CD14-positive monocyte (primary cell): ENCODE measurements at regions not wholly inside any gene's neighbourhood (a gene's known extent, or its start where the extent isn't known, plus 50 kb on each side); places are given as distances from the start of the nearest gene placed in this dataset.

Source experiments
- DNase-seq, 3 donors: peaks; one replicate each; pipeline ENCODE4 v3.0.0-alpha.2; 2011 to 2022
- H2AFZ ChIP-seq: 2 replicates; pipeline ENCODE4 v1.6.0; 2012; ENCODE audit warnings: mild to moderate bottlenecking, low read depth, low read length, inconsistent platforms; ENCODE audit not compliant: insufficient read depth, poor library complexity, severe bottlenecking
- H3K27ac ChIP-seq, 2 donors: 1 replicate in 1 of 2; 2 replicates in 1 of 2; pipeline ENCODE4 v1.5.1; 2012 to 2013; ENCODE audit warnings: low read length in 2 of 2, control low read depth in 1 of 2, inconsistent platforms in 1 of 2, low read depth in 1 of 2, mild to moderate bottlenecking in 1 of 2
- H3K27me3 ChIP-seq, 2 donors: one replicate each; pipeline versions ENCODE4 v1.6.0 to v1.6.1; 2011 to 2013; ENCODE audit warnings: low read length in 2 of 2; ENCODE audit not compliant: control insufficient read depth in 2 of 2, insufficient read depth in 2 of 2
- H3K36me3 ChIP-seq, 2 donors: replicated peaks in 1 of 2; 1 replicate in 1 of 2; 2 replicates in 1 of 2; pipeline versions ENCODE4 v1.5.1 to v1.6.1; 2012 to 2013; ENCODE audit warnings: low read length in 2 of 2, control low read depth in 1 of 2, inconsistent platforms in 1 of 2, mild to moderate bottlenecking in 1 of 2; ENCODE audit not compliant: insufficient read depth in 2 of 2, control insufficient read depth in 1 of 2
- H3K4me1 ChIP-seq, 2 donors: 1 replicate in 1 of 2; 2 replicates in 1 of 2; pipeline versions ENCODE4 v1.5.1 to v1.6.1; 2012 to 2013; ENCODE audit warnings: low read length in 2 of 2, control low read depth in 1 of 2, inconsistent platforms in 1 of 2, mild to moderate bottlenecking in 1 of 2, moderate library complexity in 1 of 2; ENCODE audit not compliant: insufficient read depth in 2 of 2, control insufficient read depth in 1 of 2
- H3K4me2 ChIP-seq: replicated peaks from 2 replicates; pipeline ENCODE3; 2012; ENCODE audit warnings: low read length, moderate library complexity, mild to moderate bottlenecking; ENCODE audit not compliant: poor library complexity, severe bottlenecking; ENCODE audit errors: extremely low read depth
- H3K4me3 ChIP-seq, 3 experiments: fragments of 200-600 bp in 1 of 3; sonication (generic) in 1 of 3; replicated peaks in 1 of 3; 1 replicate in 2 of 3; 2 replicates in 1 of 3; pipeline ENCODE4 v1.5.1; 2011 to 2013; ENCODE audit warnings: low read length in 3 of 3, mild to moderate bottlenecking in 3 of 3, control low read depth in 2 of 3, low read depth in 2 of 3, inconsistent platforms in 1 of 3, moderate library complexity in 1 of 3
- H3K79me2 ChIP-seq: 2 replicates; pipeline ENCODE4 v1.6.0; 2012; ENCODE audit warnings: mild to moderate bottlenecking, control low read depth, inconsistent platforms, low read length, moderate library complexity; ENCODE audit not compliant: insufficient read depth
- H3K9ac ChIP-seq: 2 replicates; pipeline ENCODE4 v1.6.0; 2017; ENCODE audit warnings: low read length, mild to moderate bottlenecking; ENCODE audit not compliant: insufficient read depth, poor library complexity, severe bottlenecking
- H3K9me3 ChIP-seq, 2 donors: replicated peaks in 1 of 2; 1 replicate in 1 of 2; 2 replicates in 1 of 2; pipeline versions ENCODE4 v1.5.1 to v1.6.1; 2012 to 2013; ENCODE audit warnings: low read length in 2 of 2, control low read depth in 1 of 2; ENCODE audit not compliant: control insufficient read depth in 1 of 2, insufficient read depth in 1 of 2
- H4K20me1 ChIP-seq: 2 replicates; pipeline ENCODE4 v1.6.0; 2012; ENCODE audit warnings: mild to moderate bottlenecking, low read length, control low read depth, moderate library complexity; ENCODE audit not compliant: insufficient read depth
- H3K27ac Mint-ChIP-seq, 7 donors: one replicate each; pipeline ENCODE4 v1.8.0; 2020; ENCODE audit warnings: mild to moderate bottlenecking in 7 of 7, mixed read lengths in 7 of 7, moderate library complexity in 6 of 7, inconsistent platforms in 2 of 7
- H3K27me3 Mint-ChIP-seq, 3 donors: one replicate each; pipeline ENCODE4 v1.8.0; 2021 to 2022; ENCODE audit warnings: low read depth in 3 of 3, mild to moderate bottlenecking in 3 of 3, mixed read lengths in 3 of 3, moderate library complexity in 3 of 3, inconsistent platforms in 1 of 3
- H3K36me3 Mint-ChIP-seq, 2 donors: one replicate each; pipeline ENCODE4 v1.8.0; 2020; ENCODE audit warnings: mixed read lengths in 2 of 2, inconsistent platforms in 1 of 2, mild to moderate bottlenecking in 1 of 2
- H3K4me1 Mint-ChIP-seq: one replicate; pipeline ENCODE4 v1.8.0; 2020; ENCODE audit warnings: mild to moderate bottlenecking, mixed read lengths
- H3K4me3 Mint-ChIP-seq, 2 donors: one replicate each; pipeline ENCODE4 v1.8.0; 2020; ENCODE audit warnings: mild to moderate bottlenecking in 2 of 2, mixed read lengths in 2 of 2, moderate library complexity in 1 of 2
- H3K9me3 Mint-ChIP-seq, 7 donors: one replicate each; pipeline ENCODE4 v1.8.0; 2020 to 2022; ENCODE audit warnings: mixed read lengths in 7 of 7, mild to moderate bottlenecking in 6 of 7, moderate library complexity in 6 of 7, inconsistent platforms in 2 of 7
- WGBS: methylation state at CpG from one replicate; pipeline ENCODE4 v1.1.5; 2013; ENCODE audit warnings: missing lambda C conversion rate; ENCODE audit not compliant: insufficient coverage; 5-methylcytosine and 5-hydroxymethylcytosine counted together
- intact Hi-C, 2 donors: fragments of 100-400 bp; cut with micrococcal nuclease; formaldehyde crosslinking; loops; one replicate each; pipeline versions ENCODE4 v1.15.0 to v1.15.1; 2023
- TF ChIP-seq, protein P1 (sequence below): fragments of 200-600 bp; IDR thresholded peaks from one replicate; pipeline ENCODE4 v1.8.0; 2022; ENCODE audit warnings: antibody characterized with exemption, mild to moderate bottlenecking

DNA sequence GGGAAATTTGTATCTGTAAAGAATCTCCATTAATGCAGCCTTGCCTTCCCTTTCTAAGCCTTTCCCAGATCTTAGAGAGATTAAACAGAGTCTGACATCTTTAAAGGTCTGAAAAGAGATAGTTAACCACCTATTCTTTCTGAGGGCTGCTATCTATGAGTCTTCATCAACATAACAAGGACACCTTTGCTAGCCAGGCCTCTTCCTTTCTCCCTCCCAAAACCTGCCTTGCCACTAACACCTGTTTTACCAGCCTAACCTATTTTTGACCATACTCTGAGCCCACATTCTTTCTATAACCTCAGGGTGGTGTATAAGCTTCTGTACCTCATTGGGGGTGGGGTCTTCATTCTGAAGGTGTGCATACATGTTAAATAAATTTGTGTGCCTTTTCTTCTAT, 217.1 kb downstream of the IPMK start:
- no peak overlapping the region for H2AFZ ChIP-seq
- intact Hi-C loops: no loop called here
- Mint-ChIP-seq H3K4me1 (no peaks in the 10 kb centered on the region), H3K9me3 (peaks cover 0 to 3% (median 0%) of the 10 kb centered on the region in 7 donors), H3K4me3 (no peak overlapping the region), H3K27me3 (peaks cover 0 to 2% (median 0%) of the 10 kb centered on the region in 3 donors), H3K27ac (no peak overlapping the region), H3K36me3 (no peaks in the 10 kb centered on the region)
- H3K36me3 ChIP-seq: no peaks in the 10 kb centered on the region
- H3K4me3 ChIP-seq: no peak overlapping the region
- no peaks in the 10 kb centered on the region for H3K4me1 ChIP-seq
- no peaks in the 10 kb centered on the region for H3K27me3 ChIP-seq
- H3K9me3 ChIP-seq: no peaks in the 10 kb centered on the region
- no peaks in the 10 kb centered on the region for H3K79me2 ChIP-seq
- no peak for DNase-seq
- no peak overlapping the region for H3K27ac ChIP-seq
- H3K9ac ChIP-seq: no peak overlapping the region
- H4K20me1 ChIP-seq: no peaks in the 10 kb centered on the region
- TF ChIP-seq, protein P1, sequence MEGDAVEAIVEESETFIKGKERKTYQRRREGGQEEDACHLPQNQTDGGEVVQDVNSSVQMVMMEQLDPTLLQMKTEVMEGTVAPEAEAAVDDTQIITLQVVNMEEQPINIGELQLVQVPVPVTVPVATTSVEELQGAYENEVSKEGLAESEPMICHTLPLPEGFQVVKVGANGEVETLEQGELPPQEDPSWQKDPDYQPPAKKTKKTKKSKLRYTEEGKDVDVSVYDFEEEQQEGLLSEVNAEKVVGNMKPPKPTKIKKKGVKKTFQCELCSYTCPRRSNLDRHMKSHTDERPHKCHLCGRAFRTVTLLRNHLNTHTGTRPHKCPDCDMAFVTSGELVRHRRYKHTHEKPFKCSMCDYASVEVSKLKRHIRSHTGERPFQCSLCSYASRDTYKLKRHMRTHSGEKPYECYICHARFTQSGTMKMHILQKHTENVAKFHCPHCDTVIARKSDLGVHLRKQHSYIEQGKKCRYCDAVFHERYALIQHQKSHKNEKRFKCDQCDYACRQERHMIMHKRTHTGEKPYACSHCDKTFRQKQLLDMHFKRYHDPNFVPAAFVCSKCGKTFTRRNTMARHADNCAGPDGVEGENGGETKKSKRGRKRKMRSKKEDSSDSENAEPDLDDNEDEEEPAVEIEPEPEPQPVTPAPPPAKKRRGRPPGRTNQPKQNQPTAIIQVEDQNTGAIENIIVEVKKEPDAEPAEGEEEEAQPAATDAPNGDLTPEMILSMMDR: no peak
- no peak overlapping the region for H3K4me2 ChIP-seq

- Histone ChIP-seq H3K4me3 (no peak overlapping the region), H2AFZ (no peak overlapping the region), H4K20me1 (no peaks in the 10 kb centered on the region), H3K4me1 (no peaks in the 10 kb centered on the region), H3K27ac (no peak overlapping the region), H3K9ac (no peak overlapping the region), H3K4me2 (no peak overlapping the region), H3K27me3 (no peaks in the 10 kb centered on the region), H3K36me3 (no peaks in the 10 kb centered on the region), H3K79me2 (no peaks in the 10 kb centered on the region), H3K9me3 (no peaks in the 10 kb centered on the region)
- Mint-ChIP-seq H3K27ac (no peak overlapping the region), H3K4me1 (no peaks in the 10 kb centered on the region), H3K4me3 (no peak overlapping the region), H3K36me3 (no peaks in the 10 kb centered on the region), H3K27me3 (peaks cover 0 to 2% (median 2%) of the 10 kb centered on the region in 3 donors), H3K9me3 (peaks cover 0 to 3% (median 0%) of the 10 kb centered on the region in 7 donors)
- DNase-seq: no peak
- TF ChIP-seq, protein P1: no peak
- 88% methylated on average over 1 of the region's 2 CpGs for WGBS
- intact Hi-C loops: no loop called here
Measured at GRCh38 chr10:58048936-58049335, 218.8 kb downstream of the IPMK start.
